ENCODE measurements at regions not wholly inside any gene's neighbourhood (a gene's known extent, or its start where the extent isn't known, plus 50 kb on each side); places are given as distances from the start of the nearest gene placed in this dataset.

DNA sequence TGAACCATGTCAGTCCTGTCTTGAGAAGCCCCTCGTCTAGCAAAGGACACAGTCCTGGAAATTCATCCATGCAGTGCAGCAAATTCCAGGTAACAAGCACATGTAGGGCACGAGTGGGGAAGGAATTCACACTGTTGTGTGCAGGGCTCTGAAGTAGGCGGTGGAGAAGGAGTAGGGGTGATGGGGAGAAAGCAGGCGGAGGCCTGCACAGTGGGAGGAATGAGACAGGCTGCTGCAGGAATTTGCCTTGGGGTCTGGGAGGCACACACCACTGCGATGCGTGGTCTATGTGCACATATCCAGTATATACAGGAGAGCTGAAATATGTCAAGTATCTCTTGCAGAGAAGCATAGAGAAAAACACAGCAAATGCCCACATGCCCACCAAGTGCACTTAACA, 249.2 kb upstream of the IRX2 start:
- intact Hi-C loops (cut with DNase I; ENCODE audit: low total_unique reads): no loop called here
- H3K36me3 ChIP-seq: no peaks in the 10 kb centered on the region
- H3K9me3 ChIP-seq: no peaks in the 10 kb centered on the region
- H3K4me1 ChIP-seq: no peaks in the 10 kb centered on the region
- H3K27me3 ChIP-seq: no peaks in the 10 kb centered on the region
- in situ Hi-C loops (cut with MboI; ENCODE audit: low pct_ligation_motif_present in 1 of 4, low pct_unique_long_range_greater_than_20kb in 1 of 4, low sequenced_read_pairs in 3 of 4): no loop called here
- DNase-seq: no peak
- H3K27ac ChIP-seq: no peak overlapping the region
- WGBS, 2 donors (ENCODE audit: low coverage in 1 of 2): 75 to 83% methylated on average over 2 to 6 of the region's 6 CpGs
- no peak overlapping the region for H3K4me3 ChIP-seq
- TF ChIP-seq POLR2A (IDR thresholded peaks at IDR 0.05): no peak
- no peak for TF ChIP-seq POLR2AphosphoS5 (IDR thresholded peaks at IDR 0.05)
- no peak for TF ChIP-seq CTCF (IDR thresholded peaks at IDR 0.05)
- TF ChIP-seq EP300 (IDR thresholded peaks at IDR 0.05; ENCODE audit: low read depth): no peak

DNA sequence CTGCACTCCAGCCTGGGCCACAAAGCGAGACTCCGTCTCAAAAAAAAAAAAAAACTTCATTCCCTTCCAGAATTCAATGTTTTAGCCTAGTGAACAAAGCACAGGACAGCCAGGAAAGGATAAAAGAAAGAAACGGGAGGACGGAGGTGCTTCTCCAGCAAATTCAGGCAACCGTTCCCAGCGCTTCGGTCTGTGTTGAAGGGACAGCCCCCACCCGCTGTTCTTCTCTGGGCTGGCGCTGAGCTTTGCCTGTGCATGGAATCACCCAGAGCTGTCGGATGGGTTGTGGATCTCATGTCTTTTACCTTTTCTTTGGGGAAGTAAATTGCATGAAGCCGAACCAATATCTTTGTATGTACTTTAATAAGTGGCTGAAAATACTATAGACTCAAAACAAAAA, 248.4 kb upstream of the IRX2 start:
- H3K36me3 ChIP-seq: no peaks in the 10 kb centered on the region
- H3K27ac ChIP-seq: no peak overlapping the region
- 83 to 87% methylated on average over 3 to 11 of the region's 11 CpGs for WGBS, 2 donors (ENCODE audit: low coverage in 1 of 2)
- no peak overlapping the region for H3K4me3 ChIP-seq
- H3K4me1 ChIP-seq: no peaks in the 10 kb centered on the region
- no peak for TF ChIP-seq EP300 (IDR thresholded peaks at IDR 0.05; ENCODE audit: low read depth)
- TF ChIP-seq CTCF (IDR thresholded peaks at IDR 0.05): no peak
- no peak for TF ChIP-seq POLR2A (IDR thresholded peaks at IDR 0.05)
- no peak for TF ChIP-seq POLR2AphosphoS5 (IDR thresholded peaks at IDR 0.05)
- in situ Hi-C loops (cut with MboI; ENCODE audit: low pct_ligation_motif_present in 1 of 4, low pct_unique_long_range_greater_than_20kb in 1 of 4, low sequenced_read_pairs in 3 of 4) (no loop called here), intact Hi-C loops (cut with DNase I; ENCODE audit: low total_unique reads) (no loop called here)
- DNase-seq: no peak
- H3K9me3 ChIP-seq: no peaks in the 10 kb centered on the region
- H3K27me3 ChIP-seq: no peaks in the 10 kb centered on the region

DNA sequence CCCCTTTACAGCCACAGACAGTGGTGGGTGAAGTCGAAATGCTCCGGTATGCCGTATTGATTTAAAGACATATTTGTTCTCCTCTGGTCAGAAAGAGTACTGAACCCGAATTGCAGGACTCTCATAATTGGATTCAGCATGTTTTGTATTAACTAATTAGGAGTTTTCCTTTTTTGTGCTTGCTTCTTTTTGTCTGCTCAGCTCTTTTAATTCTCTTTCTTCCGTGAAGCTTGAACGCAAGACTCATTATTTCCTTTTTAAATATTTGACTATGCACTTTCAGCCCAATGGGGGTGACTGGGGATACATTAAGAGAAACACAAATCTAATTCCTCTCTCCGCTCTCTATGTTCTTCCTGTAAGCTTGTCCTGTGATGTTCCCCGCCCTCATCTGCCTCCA, 246.6 kb upstream of the IRX2 start:
- 65 to 82% methylated on average over 4 to 8 of the region's 8 CpGs for WGBS, 2 donors (ENCODE audit: low coverage in 1 of 2)
- DNase-seq: no peak
- in situ Hi-C loops (cut with MboI; ENCODE audit: low pct_ligation_motif_present in 1 of 4, low pct_unique_long_range_greater_than_20kb in 1 of 4, low sequenced_read_pairs in 3 of 4) (no loop called here), intact Hi-C loops (cut with DNase I; ENCODE audit: low total_unique reads) (no loop called here)
- Histone ChIP-seq H3K36me3 (no peaks in the 10 kb centered on the region), H3K4me3 (no peak overlapping the region), H3K9me3 (no peaks in the 10 kb centered on the region), H3K27me3 (no peaks in the 10 kb centered on the region), H3K4me1 (no peaks in the 10 kb centered on the region), H3K27ac (no peak overlapping the region)
- TF ChIP-seq POLR2AphosphoS5 (IDR thresholded peaks at IDR 0.05): no peak
- TF ChIP-seq CTCF (IDR thresholded peaks at IDR 0.05): no peak
- TF ChIP-seq POLR2A (IDR thresholded peaks at IDR 0.05): no peak
- TF ChIP-seq EP300 (IDR thresholded peaks at IDR 0.05; ENCODE audit: low read depth): no peak

DNA sequence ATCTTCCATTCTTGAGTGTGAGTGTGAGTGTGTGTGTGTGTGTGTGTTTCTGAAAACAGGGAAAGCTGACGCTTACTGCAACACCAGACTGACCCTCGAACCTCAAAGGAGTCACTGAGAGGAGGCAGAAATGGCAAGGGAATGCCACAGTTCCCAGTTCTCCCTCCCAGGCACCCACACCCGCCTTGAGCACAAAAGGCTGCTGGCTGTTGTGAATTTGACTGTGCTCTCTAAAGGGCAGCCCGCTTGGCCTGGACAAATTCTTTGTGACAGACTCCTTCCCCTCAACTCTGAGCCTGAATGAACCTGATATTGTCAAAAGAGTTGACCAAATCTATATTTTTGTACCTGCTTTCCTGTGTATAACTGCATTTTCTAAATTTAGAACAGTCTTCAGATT, 245.7 kb upstream of the IRX2 start:
- Histone ChIP-seq H3K27ac (no peak overlapping the region), H3K36me3 (no peaks in the 10 kb centered on the region), H3K4me3 (no peak overlapping the region), H3K4me1 (no peaks in the 10 kb centered on the region), H3K9me3 (no peaks in the 10 kb centered on the region), H3K27me3 (no peaks in the 10 kb centered on the region)
- DNase-seq: no peak
- in situ Hi-C loops (cut with MboI; ENCODE audit: low pct_ligation_motif_present in 1 of 4, low pct_unique_long_range_greater_than_20kb in 1 of 4, low sequenced_read_pairs in 3 of 4) (no loop called here), intact Hi-C loops (cut with DNase I; ENCODE audit: low total_unique reads) (no loop called here)
- WGBS, 2 donors (ENCODE audit: low coverage in 1 of 2): 20 to 56% methylated on average over 1 to 4 of the region's 4 CpGs
- no peak for TF ChIP-seq POLR2AphosphoS5 (IDR thresholded peaks at IDR 0.05)
- no peak for TF ChIP-seq CTCF (IDR thresholded peaks at IDR 0.05)
- no peak for TF ChIP-seq EP300 (IDR thresholded peaks at IDR 0.05; ENCODE audit: low read depth)
- TF ChIP-seq POLR2A (IDR thresholded peaks at IDR 0.05): no peak

Measured in transverse colon (tissue), 4 donors.